ENCODE measurements at regions not wholly inside any gene's neighbourhood (a gene's known extent, or its start where the extent isn't known, plus 50 kb on each side); places are given as distances from the start of the nearest gene placed in this dataset.

- intact Hi-C loops (cut with DNase I) = no loop called here
These were observed 359.9 kb downstream of the CASP12 start for GRCh38 chr11:104538313-104538712.

GRCh38 chr11:104534278-104534677 lies 364.0 kb downstream of the CASP12 start:
- Histone ChIP-seq H3K4me1 (ENCODE audit: insufficient read depth) (peaks cover 5% of the 10 kb centered on the region), H3K36me3 (no peaks in the 10 kb centered on the region), H3K9me3 (no peaks in the 10 kb centered on the region), H3K27ac (no peak overlapping the region), H3K4me3 (no peak overlapping the region), H3K27me3 (no peaks in the 10 kb centered on the region)
- 24 to 48% (median 46%) methylated on average over 2 of the region's 2 CpGs for WGBS, 3 donors
- intact Hi-C loops (cut with DNase I) = no loop called here
- no peak for DNase-seq
- TF ChIP-seq CTCF (IDR thresholded peaks at IDR 0.05) (no peak), POLR2A (IDR thresholded peaks at IDR 0.05) (no peak), EP300 (IDR thresholded peaks at IDR 0.05) (no peak)

More at GRCh38 chr11:104538313-104538712, 359.9 kb downstream of the CASP12 start:
- Histone ChIP-seq H3K27ac (no peak overlapping the region), H3K36me3 (no peaks in the 10 kb centered on the region), H3K27me3 (no peaks in the 10 kb centered on the region), H3K4me1 (ENCODE audit: insufficient read depth) (no peaks in the 10 kb centered on the region), H3K4me3 (no peak overlapping the region), H3K9me3 (no peaks in the 10 kb centered on the region)
- DNase-seq = no peak
- WGBS, 3 donors = 93 to 96% (median 93%) methylated on average over 1 of the region's 1 CpG
- TF ChIP-seq EP300 (IDR thresholded peaks at IDR 0.05) (no peak), CTCF (IDR thresholded peaks at IDR 0.05) (no peak), POLR2A (IDR thresholded peaks at IDR 0.05) (no peak)

- no peak overlapping the region for H3K27ac ChIP-seq
- no peaks in the 10 kb centered on the region for H3K9me3 ChIP-seq
- WGBS, 3 donors = 62 to 98% (median 65%) methylated on average over 3 of the region's 3 CpGs
- TF ChIP-seq POLR2A (IDR thresholded peaks at IDR 0.05) (no peak), CTCF (IDR thresholded peaks at IDR 0.05) (no peak), EP300 (IDR thresholded peaks at IDR 0.05) (no peak)
- no peaks in the 10 kb centered on the region for H3K27me3 ChIP-seq
- H3K4me1 ChIP-seq (ENCODE audit: insufficient read depth) = peaks cover 7% of the 10 kb centered on the region
- no peak for DNase-seq
- H3K4me3 ChIP-seq = no peak overlapping the region
- H3K36me3 ChIP-seq = no peaks in the 10 kb centered on the region
- intact Hi-C loops (cut with DNase I) = no loop called here
These were observed 366.4 kb downstream of the CASP12 start for GRCh38 chr11:104531894-104532293.

GRCh38 chr11:104531075-104531474 lies 367.1 kb upstream of the PDGFD start:
- TF ChIP-seq POLR2A (IDR thresholded peaks at IDR 0.05) = no peak
- TF ChIP-seq CTCF (IDR thresholded peaks at IDR 0.05) = no peak
- TF ChIP-seq EP300 (IDR thresholded peaks at IDR 0.05) = no peak
- no peaks in the 10 kb centered on the region for H3K27me3 ChIP-seq

More at GRCh38 chr11:104531075-104531474, 367.1 kb upstream of the PDGFD start:
- Histone ChIP-seq H3K4me1 (ENCODE audit: insufficient read depth) (peaks cover 7% of the 10 kb centered on the region), H3K27ac (no peak overlapping the region), H3K36me3 (no peaks in the 10 kb centered on the region), H3K9me3 (no peaks in the 10 kb centered on the region), H3K4me3 (no peak overlapping the region)
- intact Hi-C loops (cut with DNase I) = no loop called here
- WGBS, 3 donors = 97 to 99% (median 98%) methylated on average over 2 of the region's 2 CpGs
- no peak for DNase-seq

Data from ovary (tissue), 7 donors.